ENCODE measurements at regions not wholly inside any gene's neighbourhood (a gene's known extent, or its start where the extent isn't known, plus 50 kb on each side); places are given as distances from the start of the nearest gene placed in this dataset.
"Not testable (repeated sequence)": the region's sequence is repeated elsewhere in the genome, so short reads cannot be mapped to it uniquely, and the experiment has no call there.

DNA sequence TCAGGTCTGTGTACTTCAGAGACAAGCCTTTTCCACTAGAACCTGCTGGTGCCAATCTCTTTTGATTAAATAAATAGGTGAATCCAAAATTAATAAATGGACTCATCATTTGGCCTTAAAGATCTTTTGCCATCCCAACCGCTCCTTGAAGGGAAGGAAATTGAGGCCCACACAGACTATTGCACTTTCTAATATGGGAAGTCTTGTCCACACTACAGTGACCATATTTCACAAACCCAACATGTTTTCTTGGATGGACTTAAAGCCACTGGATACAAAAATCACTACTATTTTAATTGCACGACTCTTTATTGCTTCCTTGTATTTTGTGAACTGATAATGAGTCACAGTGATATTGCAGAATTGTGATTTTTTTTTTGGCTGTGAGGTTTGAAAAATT, 135.0 kb downstream of the DIRAS2 start:
- Mint-ChIP-seq H3K9me3 (ENCODE audit: low read depth) (peaks cover 4% of the 10 kb centered on the region), H3K4me1 (peaks cover 4% of the 10 kb centered on the region), H3K27me3 (peaks cover 4% of the 10 kb centered on the region), H3K36me3 (no peaks in the 10 kb centered on the region), H3K4me3 (no peak overlapping the region), H3K27ac (no peak overlapping the region)
- ATAC-seq (no peak), DNase-seq (no peak)
- CTCF ChIA-PET: no interaction called here

- Mint-ChIP-seq H3K27ac (no peak overlapping the region), H3K36me3 (no peaks in the 10 kb centered on the region), H3K4me1 (peaks cover 4% of the 10 kb centered on the region)
These were observed 133.7 kb downstream of the DIRAS2 start for GRCh38 chr9:90508940-90509339.

DNA sequence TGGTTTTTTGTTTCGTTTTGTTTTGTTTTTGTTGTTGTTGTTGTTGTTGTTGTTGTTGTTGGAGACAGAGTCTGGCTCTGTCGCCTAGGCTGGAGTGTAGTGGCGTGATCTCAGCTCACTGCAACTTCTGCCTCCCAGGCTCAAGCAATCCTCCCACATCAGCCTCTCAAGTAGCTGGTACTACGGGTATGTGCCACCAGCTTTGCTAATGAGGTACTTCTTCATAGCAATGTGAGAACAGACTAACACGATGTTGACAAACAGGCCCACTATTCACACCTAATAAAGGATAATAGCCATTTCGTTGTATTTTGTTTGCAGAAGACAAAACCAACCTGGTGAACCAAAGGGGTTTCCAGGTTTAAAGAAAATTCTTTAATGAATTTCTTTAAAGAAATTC, 130.9 kb downstream of the DIRAS2 start:
- H3K9me3 Mint-ChIP-seq (ENCODE audit: low read depth): no peaks in the 10 kb centered on the region
- H3K27me3 Mint-ChIP-seq: peaks cover 13% of the 10 kb centered on the region
- ATAC-seq (no peak), DNase-seq (no peak)
- H3K36me3 Mint-ChIP-seq: no peaks in the 10 kb centered on the region
- peaks cover 2% of the 10 kb centered on the region for H3K4me1 Mint-ChIP-seq
- CTCF ChIA-PET: no interaction called here
- no peak overlapping the region for H3K4me3 Mint-ChIP-seq
- H3K27ac Mint-ChIP-seq: no peak overlapping the region

More at GRCh38 chr9:90508940-90509339, 133.7 kb downstream of the DIRAS2 start:
- H3K9me3 Mint-ChIP-seq (ENCODE audit: low read depth): no peaks in the 10 kb centered on the region
- no peak for DNase-seq
- no peak overlapping the region for H3K4me3 Mint-ChIP-seq
- CTCF ChIA-PET: no interaction called here
- peaks cover 4% of the 10 kb centered on the region for H3K27me3 Mint-ChIP-seq
- ATAC-seq: no peak

DNA sequence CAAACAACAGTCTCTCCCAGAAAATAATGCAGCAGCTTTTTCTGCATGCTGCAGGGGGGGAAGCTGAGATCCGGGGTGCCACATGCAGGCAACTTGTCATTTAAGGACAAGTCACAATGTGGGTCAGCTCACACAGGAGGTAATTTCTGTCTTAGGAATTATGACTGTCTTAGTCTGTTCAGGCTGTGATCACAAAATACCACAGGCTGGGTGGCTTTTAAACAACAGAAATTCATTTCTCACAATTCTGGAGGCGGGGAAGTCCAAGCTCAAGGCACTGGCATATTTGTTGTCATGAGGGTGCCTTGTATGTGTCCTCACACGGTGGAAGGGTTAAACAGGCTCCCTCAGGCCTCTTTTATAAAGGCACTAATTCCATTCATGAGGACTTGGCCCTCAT, 127.7 kb downstream of the DIRAS2 start:
- no peak overlapping the region for H3K4me3 Mint-ChIP-seq
- no peaks in the 10 kb centered on the region for H3K9me3 Mint-ChIP-seq (ENCODE audit: low read depth)
- no peaks in the 10 kb centered on the region for H3K36me3 Mint-ChIP-seq
- CTCF ChIA-PET: no interaction called here
- peaks cover 16% of the 10 kb centered on the region for H3K27me3 Mint-ChIP-seq
- ATAC-seq (no peak), DNase-seq (no peak)
- no peaks in the 10 kb centered on the region for H3K4me1 Mint-ChIP-seq
- no peak overlapping the region for H3K27ac Mint-ChIP-seq

DNA sequence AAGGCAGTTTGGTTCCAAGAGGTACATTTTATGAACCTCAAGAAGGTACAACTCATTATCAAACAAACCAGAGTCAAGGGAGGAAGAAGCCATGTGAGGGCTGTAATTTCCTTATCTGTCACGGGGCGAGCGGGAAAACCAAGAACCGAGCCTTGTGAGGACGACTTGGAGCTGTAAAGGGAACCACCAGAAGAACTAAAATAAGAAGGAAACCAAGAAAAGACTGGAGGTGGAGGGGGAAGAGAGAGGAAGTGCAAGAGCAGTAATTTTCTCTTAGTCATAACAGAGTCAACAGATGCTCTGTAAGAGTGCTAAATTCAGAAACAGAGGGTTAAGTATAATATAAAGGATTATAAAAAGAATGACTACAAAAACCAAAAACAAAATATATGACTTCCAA, 127.1 kb downstream of the DIRAS2 start:
- Mint-ChIP-seq H3K4me1 (no peaks in the 10 kb centered on the region), H3K36me3 (no peaks in the 10 kb centered on the region), H3K9me3 (ENCODE audit: low read depth) (no peaks in the 10 kb centered on the region), H3K27me3 (peaks cover 16% of the 10 kb centered on the region), H3K4me3 (no peak overlapping the region), H3K27ac (no peak overlapping the region)
- ATAC-seq: no peak
- CTCF ChIA-PET: no interaction called here
- no peak for DNase-seq

DNA sequence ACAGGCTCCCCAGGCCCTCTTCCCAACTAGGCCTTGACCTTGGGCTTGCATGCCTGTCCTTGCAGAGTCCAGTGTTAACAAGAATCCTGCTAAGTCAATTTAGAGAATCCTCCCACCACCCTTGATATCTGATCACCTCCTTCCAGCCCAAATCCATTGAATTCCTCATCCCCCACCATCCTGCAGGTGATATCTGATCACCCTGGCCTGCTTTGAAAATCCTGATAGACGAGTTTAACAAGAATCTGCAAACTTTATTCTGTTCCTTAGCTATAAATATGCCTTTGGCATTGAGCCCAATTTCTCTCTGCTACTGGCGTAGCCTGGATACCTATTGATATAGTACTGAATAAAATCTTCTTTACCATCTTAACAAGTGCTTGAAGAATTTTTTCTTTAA, 125.5 kb downstream of the DIRAS2 start:
- H3K36me3 Mint-ChIP-seq: no peaks in the 10 kb centered on the region
- H3K27ac Mint-ChIP-seq: no peak overlapping the region

DNA sequence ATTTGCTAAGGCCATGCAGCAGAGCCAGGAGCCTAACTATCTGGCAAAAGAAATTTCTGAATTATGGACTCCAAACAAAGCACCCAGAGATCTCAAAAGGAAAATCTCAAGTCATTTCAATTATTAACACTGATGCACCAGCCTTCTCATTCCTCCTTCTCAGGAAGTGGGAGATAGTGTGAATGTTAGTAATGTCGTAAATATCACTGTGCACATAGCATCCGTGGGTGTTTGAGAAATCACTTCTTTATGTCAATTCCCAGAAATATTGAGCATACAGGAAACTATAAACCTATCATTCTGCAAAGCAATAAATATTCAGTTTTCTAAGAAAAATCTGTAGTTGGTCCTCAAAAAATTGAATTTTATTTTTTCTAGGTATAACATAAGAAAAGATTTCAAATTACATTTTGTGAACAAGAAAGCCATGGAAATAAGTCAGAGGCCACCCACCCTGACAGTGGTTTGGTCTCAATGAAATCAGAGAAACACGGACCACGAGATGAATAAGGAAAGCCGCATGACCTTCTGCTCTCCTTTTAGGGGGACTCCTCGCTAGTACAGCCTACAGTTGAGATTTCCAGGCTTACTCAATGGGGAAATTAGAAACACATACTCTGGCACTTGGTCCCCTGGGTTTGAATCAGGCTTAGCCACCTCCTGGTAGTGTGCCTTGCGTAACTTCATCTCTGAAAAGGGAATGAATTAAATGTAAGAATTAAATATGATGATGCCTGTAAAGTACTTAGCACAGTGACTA, 120.6 kb downstream of the DIRAS2 start:
- no peak for ATAC-seq
- CTCF ChIA-PET: no interaction called here

More for the DNA sequence above, 125.5 kb downstream of the DIRAS2 start:
- H3K4me3 Mint-ChIP-seq: no peak overlapping the region
- ATAC-seq (no peak), DNase-seq (no peak)
- CTCF ChIA-PET: no interaction called here
- H3K9me3 Mint-ChIP-seq (ENCODE audit: low read depth): no peaks in the 10 kb centered on the region
- H3K4me1 Mint-ChIP-seq: no peaks in the 10 kb centered on the region
- peaks cover 23% of the 10 kb centered on the region for H3K27me3 Mint-ChIP-seq

DNA sequence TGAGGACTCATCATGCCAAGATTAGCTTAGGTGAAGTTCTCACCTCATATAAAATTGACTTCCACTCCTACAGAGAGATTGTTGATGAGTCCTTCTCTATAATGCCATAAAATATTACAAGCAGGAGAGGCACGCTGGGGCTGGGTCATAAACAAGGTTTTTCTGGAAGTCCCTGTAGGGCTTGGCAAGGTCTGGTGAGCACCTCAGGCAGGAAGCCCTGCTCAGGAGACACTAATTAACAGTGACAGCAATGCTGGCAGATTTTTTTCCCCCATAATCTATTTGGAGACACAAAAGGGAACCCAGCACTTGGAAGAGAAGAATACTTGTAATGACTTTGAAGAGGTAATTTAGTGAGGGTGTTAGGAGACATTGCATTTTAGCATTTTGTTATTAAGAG, 118.7 kb downstream of the DIRAS2 start:
- no peak for DNase-seq
- ATAC-seq: no peak
- Mint-ChIP-seq H3K4me3 (no peak overlapping the region), H3K4me1 (no peaks in the 10 kb centered on the region), H3K27me3 (peaks cover 35% of the 10 kb centered on the region), H3K36me3 (no peaks in the 10 kb centered on the region), H3K9me3 (ENCODE audit: low read depth) (no peaks in the 10 kb centered on the region), H3K27ac (no peak overlapping the region)
- CTCF ChIA-PET: no interaction called here

More for the DNA sequence above, 120.6 kb downstream of the DIRAS2 start:
- H3K27me3 Mint-ChIP-seq: peaks cover 29% of the 10 kb centered on the region
- H3K36me3 Mint-ChIP-seq: no peaks in the 10 kb centered on the region
- H3K9me3 Mint-ChIP-seq (ENCODE audit: low read depth): no peaks in the 10 kb centered on the region
- H3K4me3 Mint-ChIP-seq: no peak overlapping the region
- no peak for DNase-seq
- H3K4me1 Mint-ChIP-seq: no peaks in the 10 kb centered on the region
- no peak overlapping the region for H3K27ac Mint-ChIP-seq

DNA sequence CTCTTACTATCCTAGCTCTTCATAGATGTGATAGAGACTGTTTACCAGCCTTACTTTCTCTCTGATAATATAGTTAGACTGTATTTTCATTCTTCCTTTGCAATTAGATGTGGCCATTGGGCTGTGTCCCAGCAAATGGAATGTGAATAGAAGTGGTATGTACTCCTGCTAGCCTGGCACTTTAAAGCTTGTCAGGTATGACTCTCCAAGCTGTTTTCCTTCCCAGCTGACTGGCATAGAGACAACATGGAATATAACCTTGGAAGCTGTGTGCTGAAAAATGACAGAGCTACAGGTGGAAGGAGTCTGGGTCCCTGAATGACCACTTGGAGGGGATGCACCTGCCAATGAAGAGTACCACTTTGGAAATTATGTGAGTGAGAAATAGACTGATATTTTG, 116.2 kb downstream of the DIRAS2 start:
- H3K36me3 Mint-ChIP-seq: no peaks in the 10 kb centered on the region
- ATAC-seq: no peak
- H3K4me1 Mint-ChIP-seq: no peaks in the 10 kb centered on the region
- DNase-seq: no peak
- H3K27me3 Mint-ChIP-seq: peaks cover 33% of the 10 kb centered on the region
- H3K27ac Mint-ChIP-seq: no peak overlapping the region
- no peaks in the 10 kb centered on the region for H3K9me3 Mint-ChIP-seq (ENCODE audit: low read depth)
- CTCF ChIA-PET: no interaction called here
- H3K4me3 Mint-ChIP-seq: no peak overlapping the region

DNA sequence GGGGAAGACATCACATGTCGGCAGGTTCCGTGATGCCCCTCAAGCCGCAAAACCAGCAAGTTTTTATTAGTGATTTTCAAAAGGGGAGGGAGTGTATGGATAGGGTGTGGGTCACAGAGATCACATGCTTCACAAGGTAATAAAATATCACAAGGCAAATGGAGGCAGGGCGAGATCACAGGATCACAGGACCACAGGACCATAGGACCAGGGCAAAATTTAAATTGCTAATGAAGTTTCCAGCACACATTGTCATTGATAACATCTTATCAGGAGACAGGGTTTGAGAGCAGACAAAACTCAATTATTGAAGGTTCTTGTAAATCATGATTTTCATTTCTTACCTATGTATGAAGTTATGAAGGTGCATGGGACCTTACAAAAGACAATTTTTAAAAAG, 106.5 kb downstream of the DIRAS2 start:
- H3K4me3 Mint-ChIP-seq; H3K27ac Mint-ChIP-seq; ATAC-seq; H3K36me3 Mint-ChIP-seq; DNase-seq; H3K9me3 Mint-ChIP-seq (ENCODE audit: low read depth); H3K4me1 Mint-ChIP-seq; CTCF ChIA-PET: not testable (repeated sequence)
- peaks cover 48% of the 10 kb centered on the region for H3K27me3 Mint-ChIP-seq

DNA sequence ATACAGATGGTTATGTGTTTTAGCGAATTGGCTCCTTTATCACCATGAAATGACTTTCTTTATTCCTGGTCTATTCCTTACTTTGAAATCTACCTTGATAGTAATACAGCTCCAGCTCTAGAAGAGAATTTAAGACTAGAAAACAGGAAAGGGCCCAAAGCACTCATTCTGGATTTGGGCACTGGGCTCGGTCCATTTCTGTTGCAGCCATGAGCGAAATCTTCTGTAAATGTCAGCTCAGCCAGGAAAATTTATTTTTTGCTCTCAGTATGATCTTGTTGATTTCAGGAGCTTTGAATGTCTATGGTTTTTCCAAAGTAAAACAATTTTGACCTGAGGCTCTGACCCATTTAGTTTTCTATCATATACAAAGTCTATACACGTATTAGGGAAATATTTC, 104.1 kb downstream of the DIRAS2 start:
- Mint-ChIP-seq H3K36me3 (no peaks in the 10 kb centered on the region), H3K9me3 (ENCODE audit: low read depth) (no peaks in the 10 kb centered on the region), H3K27ac (no peak overlapping the region), H3K27me3 (peaks cover 41% of the 10 kb centered on the region), H3K4me3 (no peak overlapping the region), H3K4me1 (no peaks in the 10 kb centered on the region)
- ATAC-seq (no peak), DNase-seq (no peak)
- CTCF ChIA-PET: no interaction called here

- no peak overlapping the region for H3K27ac Mint-ChIP-seq
- peaks cover 37% of the 10 kb centered on the region for H3K27me3 Mint-ChIP-seq
- H3K9me3 Mint-ChIP-seq (ENCODE audit: low read depth): no peaks in the 10 kb centered on the region
- ATAC-seq: no peak
- DNase-seq: no peak
- CTCF ChIA-PET: no interaction called here
- no peak overlapping the region for H3K4me3 Mint-ChIP-seq
- no peaks in the 10 kb centered on the region for H3K36me3 Mint-ChIP-seq
- H3K4me1 Mint-ChIP-seq: no peaks in the 10 kb centered on the region
These were observed 103.3 kb downstream of the DIRAS2 start for GRCh38 chr9:90539286-90539685.

GRCh38 chr9:90540734-90541133, 101.9 kb downstream of the DIRAS2 start:
- H3K27ac Mint-ChIP-seq: no peak overlapping the region
- no peaks in the 10 kb centered on the region for H3K36me3 Mint-ChIP-seq

DNA sequence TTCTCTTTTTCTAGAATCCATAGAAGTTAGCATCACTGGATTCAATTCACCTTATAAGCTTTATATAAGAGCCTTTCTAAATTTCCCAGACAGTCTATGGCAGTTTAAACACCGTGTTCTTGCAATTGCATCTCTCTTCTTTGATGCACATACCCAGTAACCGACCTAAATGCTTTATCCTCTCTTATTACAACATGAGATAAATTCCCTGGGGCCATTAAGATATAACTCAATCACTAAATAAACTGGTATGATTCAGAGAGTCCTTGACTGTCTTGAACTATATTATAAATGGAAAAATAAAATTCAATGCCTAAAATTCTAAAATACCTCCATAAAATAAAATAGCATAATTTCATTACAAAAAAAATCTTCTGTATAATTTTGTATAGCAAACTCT, 98.1 kb downstream of the DIRAS2 start:
- CTCF ChIA-PET: no interaction called here
- no peaks in the 10 kb centered on the region for H3K4me1 Mint-ChIP-seq
- peaks cover 3% of the 10 kb centered on the region for H3K9me3 Mint-ChIP-seq (ENCODE audit: low read depth)

More at GRCh38 chr9:90540734-90541133, 101.9 kb downstream of the DIRAS2 start:
- no peak for ATAC-seq
- Mint-ChIP-seq H3K4me1 (no peaks in the 10 kb centered on the region), H3K9me3 (ENCODE audit: low read depth) (no peaks in the 10 kb centered on the region), H3K4me3 (no peak overlapping the region), H3K27me3 (peaks cover 31% of the 10 kb centered on the region)
- CTCF ChIA-PET: no interaction called here
- no peak for DNase-seq

GRCh38 chr9:90546200-90546599, 96.4 kb downstream of the DIRAS2 start:
- CTCF ChIA-PET: no interaction called here
- Mint-ChIP-seq H3K27me3 (peaks cover 3% of the 10 kb centered on the region), H3K27ac (no peak overlapping the region), H3K4me3 (no peak overlapping the region), H3K4me1 (no peaks in the 10 kb centered on the region), H3K9me3 (ENCODE audit: low read depth) (peaks cover 3% of the 10 kb centered on the region), H3K36me3 (no peaks in the 10 kb centered on the region)
- DNase-seq (no peak), ATAC-seq (no peak)

More for the DNA sequence above, 98.1 kb downstream of the DIRAS2 start:
- H3K27me3 Mint-ChIP-seq: peaks cover 12% of the 10 kb centered on the region
- no peaks in the 10 kb centered on the region for H3K36me3 Mint-ChIP-seq
- no peak overlapping the region for H3K27ac Mint-ChIP-seq
- H3K4me3 Mint-ChIP-seq: no peak overlapping the region
- ATAC-seq (no peak), DNase-seq (no peak)
